IMR-90 (cell line): ENCODE measurements at regions not wholly inside any gene's neighbourhood (a gene's known extent, or its start where the extent isn't known, plus 50 kb on each side); places are given as distances from the start of the nearest gene placed in this dataset.

Experiments
- BHLHE40 ChIP-seq: fragments of 150-350 bp; IDR thresholded peaks from 2 replicates; pipeline ENCODE4 v1.6.1; 2016; ENCODE audit warnings: mild to moderate bottlenecking, low read depth, low read length
- CTCF ChIP-seq: conservative IDR thresholded peaks from 2 replicates; pipeline ENCODE4 v1.5.1; 2012; ENCODE audit warnings: mild to moderate bottlenecking, low read depth, low read length, improper control_type of control experiment
- FOS ChIP-seq: fragments of 150-350 bp; IDR thresholded peaks from 2 replicates; pipeline ENCODE4 v1.6.1; 2016; ENCODE audit warnings: low read depth, low read length
- MAZ ChIP-seq: IDR thresholded peaks from 2 replicates; pipeline ENCODE4 v1.6.1; 2012; ENCODE audit warnings: low read depth, mild to moderate bottlenecking, low read length, improper control_type of control experiment, moderate library complexity, borderline replicate concordance
- POLR2A ChIP-seq: IDR thresholded peaks from 2 replicates; pipeline ENCODE4 v1.6.1; 2012; ENCODE audit warnings: mild to moderate bottlenecking, low read depth, low read length
- RAD21 ChIP-seq: IDR thresholded peaks from 2 replicates; pipeline ENCODE4 v1.6.1; 2012; ENCODE audit warnings: low read length, improper control_type of control experiment
- USF2 ChIP-seq: fragments of 150-350 bp; IDR thresholded peaks from 2 replicates; pipeline ENCODE4 v1.6.1; 2017; ENCODE audit warnings: mild to moderate bottlenecking, antibody characterized with exemption, low read length, low read depth

GRCh38 chr10:88114368-88114767 lies 250.9 kb downstream of the PTEN start:
- TF ChIP-seq CTCF (peak; percentile 34), BHLHE40 (no peak), POLR2A (no peak), MAZ (no peak), FOS (no peak), USF2 (no peak), RAD21 (peak; percentile 48)
